HG02798 (cell line): ENCODE measurements at regions not wholly inside any gene's neighbourhood (a gene's known extent, or its start where the extent isn't known, plus 50 kb on each side); places are given as distances from the start of the nearest gene placed in this dataset.
"Not testable (repeated sequence)": the region's sequence is repeated elsewhere in the genome, so short reads cannot be mapped to it uniquely, and the experiment has no call there.

ENCODE experiments used
- ATAC-seq: cut with Tn5 transposase; IDR thresholded peaks from one replicate; pipeline ENCODE4 v1.9.1; 2021; ENCODE audit warnings: mild to moderate bottlenecking; ENCODE audit not compliant: unreplicated experiment, poor library complexity

- ATAC-seq: no peak
These were observed 170.0 kb downstream of the ETAA1 start for GRCh38 chr2:67566958-67567635.

- ATAC-seq: no peak
These were observed 170.8 kb downstream of the ETAA1 start for GRCh38 chr2:67567886-67568285.

- no peak for ATAC-seq
These were observed 173.5 kb downstream of the ETAA1 start for GRCh38 chr2:67570611-67571010.

- no peak for ATAC-seq
These were observed 174.9 kb downstream of the ETAA1 start for GRCh38 chr2:67571785-67572718.

- ATAC-seq: no peak
These were observed 175.7 kb downstream of the ETAA1 start for GRCh38 chr2:67572721-67573435.

- no peak for ATAC-seq
These were observed 177.1 kb downstream of the ETAA1 start for GRCh38 chr2:67574230-67574629.

GRCh38 chr2:67576226-67576625 is 179.1 kb downstream of the ETAA1 start:
- ATAC-seq: no peak

GRCh38 chr2:67576991-67577390 is 179.9 kb downstream of the ETAA1 start:
- ATAC-seq: no peak

- no peak for ATAC-seq
These were observed 182.1 kb downstream of the ETAA1 start for GRCh38 chr2:67579216-67579615.

- no peak for ATAC-seq
These were observed 182.7 kb downstream of the ETAA1 start for GRCh38 chr2:67579806-67580205.

- ATAC-seq: no peak
These were observed 184.6 kb downstream of the ETAA1 start for GRCh38 chr2:67581751-67582150.

GRCh38 chr2:67583185-67583584 is 186.1 kb downstream of the ETAA1 start:
- no peak for ATAC-seq

- no peak for ATAC-seq
These were observed 188.3 kb downstream of the ETAA1 start for GRCh38 chr2:67585400-67585799.

GRCh38 chr2:67589121-67589520 is 192.0 kb downstream of the ETAA1 start:
- not testable (repeated sequence) for ATAC-seq

GRCh38 chr2:67594522-67594921 is 197.4 kb downstream of the ETAA1 start:
- ATAC-seq: not testable (repeated sequence)

GRCh38 chr2:67596871-67597270 is 199.7 kb downstream of the ETAA1 start:
- ATAC-seq: no peak

- no peak for ATAC-seq
These were observed 202.4 kb downstream of the ETAA1 start for GRCh38 chr2:67599561-67599960.

- ATAC-seq: no peak
These were observed 203.2 kb downstream of the ETAA1 start for GRCh38 chr2:67600222-67600871.

GRCh38 chr2:67600946-67601345 is 203.8 kb downstream of the ETAA1 start:
- ATAC-seq: no peak

GRCh38 chr2:67604360-67604759 is 207.2 kb downstream of the ETAA1 start:
- no peak for ATAC-seq
